Left lobe of liver (tissue), 2 donors: ENCODE measurements at regions not wholly inside any gene's neighbourhood (a gene's known extent, or its start where the extent isn't known, plus 50 kb on each side); places are given as distances from the start of the nearest gene placed in this dataset.

Source experiments
- ATAC-seq: fragments of 200-7000 bp; cut with Tn5 transposase; one replicate; pipeline ENCODE4 v1.9.1; 2020; ENCODE audit warnings: mild to moderate bottlenecking, moderate library complexity
- DNase-seq: peaks from one replicate; pipeline ENCODE4 v3.0.0-alpha.2; 2020; ENCODE audit warnings: low spot score
- donor health status: DM: no; HTN: no; CAD: no; lungs with moderate emphysema.
- donor health status: DM: no; HTN: yes; CAD: no.

- DNase-seq (no peak), ATAC-seq (no peak)
These were observed 133.2 kb upstream of the ARHGAP5 start for GRCh38 chr14:31943861-31944255.

- ATAC-seq (peak; percentile 41), DNase-seq (no peak)
These were observed 132.6 kb upstream of the ARHGAP5 start for GRCh38 chr14:31944256-31945073.

- no peak for DNase-seq
- no peak for ATAC-seq
These were observed 132.0 kb upstream of the ARHGAP5 start for GRCh38 chr14:31945074-31945613.

GRCh38 chr14:31945701-31946100 is 131.4 kb upstream of the ARHGAP5 start:
- DNase-seq (no peak), ATAC-seq (no peak)

- DNase-seq (no peak), ATAC-seq (no peak)
These were observed 130.0 kb upstream of the ARHGAP5 start for GRCh38 chr14:31947076-31947475.

- no peak for DNase-seq
- no peak for ATAC-seq
These were observed 129.2 kb upstream of the ARHGAP5 start for GRCh38 chr14:31947680-31948595.

GRCh38 chr14:31949709-31950108 is 127.4 kb upstream of the ARHGAP5 start:
- DNase-seq (no peak), ATAC-seq (no peak)

- DNase-seq (no peak), ATAC-seq (no peak)
These were observed 126.8 kb upstream of the ARHGAP5 start for GRCh38 chr14:31950331-31950730.

- ATAC-seq (no peak), DNase-seq (no peak)
These were observed 126.1 kb upstream of the ARHGAP5 start for GRCh38 chr14:31950764-31951637.

GRCh38 chr14:31951638-31951964 is 125.5 kb upstream of the ARHGAP5 start:
- ATAC-seq (no peak), DNase-seq (no peak)

GRCh38 chr14:31952573-31952972 is 124.5 kb upstream of the ARHGAP5 start:
- ATAC-seq, result no peak
- DNase-seq, result no peak

- no peak for DNase-seq
- no peak for ATAC-seq
These were observed 123.9 kb upstream of the ARHGAP5 start for GRCh38 chr14:31953210-31953609.

- ATAC-seq, result no peak
These were observed 122.1 kb upstream of the ARHGAP5 start for GRCh38 chr14:31954991-31955390.

GRCh38 chr14:31955936-31956579 is 121.0 kb upstream of the ARHGAP5 start:
- no peak for DNase-seq

More at GRCh38 chr14:31954991-31955390, 122.1 kb upstream of the ARHGAP5 start:
- no peak for DNase-seq

GRCh38 chr14:31957565-31957964 is 119.5 kb upstream of the ARHGAP5 start:
- DNase-seq (no peak), ATAC-seq (no peak)

More at GRCh38 chr14:31955936-31956579, 121.0 kb upstream of the ARHGAP5 start:
- ATAC-seq, result no peak

- ATAC-seq (no peak), DNase-seq (no peak)
These were observed 117.1 kb upstream of the ARHGAP5 start for GRCh38 chr14:31960039-31960438.

GRCh38 chr14:31961896-31962295 is 115.2 kb upstream of the ARHGAP5 start:
- DNase-seq, result no peak
- no peak for ATAC-seq

- DNase-seq, result no peak
- ATAC-seq, result no peak
These were observed 114.2 kb upstream of the ARHGAP5 start for GRCh38 chr14:31962920-31963319.

- no peak for ATAC-seq
- no peak for DNase-seq
These were observed 113.5 kb upstream of the ARHGAP5 start for GRCh38 chr14:31963587-31963986.

GRCh38 chr14:31964490-31964889 is 112.6 kb upstream of the ARHGAP5 start:
- no peak for ATAC-seq

More at GRCh38 chr14:31964490-31964889, 112.6 kb upstream of the ARHGAP5 start:
- no peak for DNase-seq
